ENCODE measurements at regions not wholly inside any gene's neighbourhood (a gene's known extent, or its start where the extent isn't known, plus 50 kb on each side); places are given as distances from the start of the nearest gene placed in this dataset.
"Not testable (repeated sequence)": the region's sequence is repeated elsewhere in the genome, so short reads cannot be mapped to it uniquely, and the experiment has no call there.

DNA sequence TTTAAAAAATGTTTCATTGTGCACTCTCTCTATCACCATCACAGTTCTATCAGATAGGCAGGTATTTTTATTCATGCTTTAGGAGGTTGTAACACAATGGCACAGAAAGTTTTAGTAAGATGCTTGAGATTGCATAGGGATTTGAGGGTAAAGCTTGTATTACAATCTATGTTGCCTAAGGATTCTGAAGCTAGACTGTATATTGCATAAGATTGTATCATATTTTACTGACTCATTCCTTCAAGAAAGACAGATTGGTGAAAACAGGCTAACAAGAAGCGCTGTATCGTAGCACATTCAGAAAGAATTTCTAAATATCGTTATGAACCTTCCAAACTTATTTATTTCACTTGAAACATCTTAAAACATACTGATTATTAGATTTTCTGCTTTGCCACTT is 577.7 kb downstream of the EBF1 start:
- DNase-seq (ENCODE audit: low read depth in 2 of 2, low spot score in 1 of 2), result no peak

DNA sequence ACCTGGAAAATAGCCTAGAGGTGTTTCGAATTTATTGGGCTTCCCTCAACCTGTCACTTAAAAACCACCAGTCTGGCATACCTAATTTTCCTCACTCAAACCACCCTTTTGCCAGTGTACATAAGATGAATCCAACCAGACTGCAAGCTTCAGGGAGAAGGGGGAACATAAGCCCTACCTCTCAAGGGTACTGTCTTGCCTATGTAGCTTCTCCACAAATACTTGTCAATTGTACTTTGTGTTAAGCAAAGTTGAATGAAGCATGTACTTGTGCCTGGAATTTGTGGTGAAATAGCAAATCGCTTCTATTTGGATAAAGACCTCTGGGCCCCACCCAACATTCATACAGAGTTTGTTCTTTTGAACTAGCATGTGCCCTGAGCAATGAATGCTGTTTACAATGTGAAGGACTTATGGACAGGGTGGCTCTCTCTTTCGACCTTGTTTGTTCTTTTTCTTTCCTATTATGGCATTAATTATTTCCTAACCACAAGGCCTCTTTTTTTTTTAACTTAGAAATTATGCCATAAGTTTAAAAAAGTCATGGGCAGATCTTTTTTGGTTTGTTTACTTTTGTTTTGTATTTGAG is 580.2 kb downstream of the EBF1 start:
- DNase-seq (ENCODE audit: low read depth in 2 of 2, low spot score in 1 of 2), result no peak

DNA sequence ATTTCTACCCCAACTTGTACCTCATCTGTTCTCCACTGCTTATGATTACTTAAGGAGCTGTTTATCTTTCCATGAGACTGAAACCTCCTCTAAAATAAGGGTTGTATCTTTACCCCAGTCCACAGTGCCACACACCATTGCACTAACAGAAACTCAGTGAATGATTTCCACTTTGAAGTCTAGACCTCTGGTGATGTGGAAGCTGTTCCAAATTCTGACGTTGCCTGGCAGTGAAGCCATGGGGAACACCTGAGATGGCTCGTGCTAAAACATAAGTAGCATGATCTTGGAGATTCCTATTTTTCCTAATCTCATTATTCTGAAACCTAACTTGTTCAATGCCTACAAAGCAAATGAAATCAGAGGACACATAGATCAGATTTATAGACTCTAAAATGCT is 583.2 kb downstream of the EBF1 start:
- no peak for DNase-seq (ENCODE audit: low read depth in 2 of 2, low spot score in 1 of 2)

DNA sequence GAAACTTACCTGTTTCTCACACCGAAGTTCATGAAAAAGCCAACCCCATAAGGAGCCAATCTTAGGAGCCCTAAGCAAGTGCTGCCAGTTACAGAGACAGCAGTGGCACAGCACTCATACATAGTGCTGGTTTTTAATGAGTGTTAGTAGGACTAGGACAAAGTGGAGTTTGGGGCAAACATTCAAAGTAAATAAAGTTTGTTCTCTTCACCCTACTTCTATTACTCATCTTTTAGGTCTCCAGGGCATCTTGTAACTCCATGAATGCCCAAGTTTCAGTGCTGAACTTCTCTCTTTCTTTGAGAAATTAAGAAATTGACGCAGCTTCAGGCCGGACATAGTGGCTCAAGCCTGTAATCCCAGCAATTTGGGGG is 584.7 kb downstream of the EBF1 start:
- no peak for DNase-seq (ENCODE audit: low read depth in 2 of 2, low spot score in 1 of 2)

DNA sequence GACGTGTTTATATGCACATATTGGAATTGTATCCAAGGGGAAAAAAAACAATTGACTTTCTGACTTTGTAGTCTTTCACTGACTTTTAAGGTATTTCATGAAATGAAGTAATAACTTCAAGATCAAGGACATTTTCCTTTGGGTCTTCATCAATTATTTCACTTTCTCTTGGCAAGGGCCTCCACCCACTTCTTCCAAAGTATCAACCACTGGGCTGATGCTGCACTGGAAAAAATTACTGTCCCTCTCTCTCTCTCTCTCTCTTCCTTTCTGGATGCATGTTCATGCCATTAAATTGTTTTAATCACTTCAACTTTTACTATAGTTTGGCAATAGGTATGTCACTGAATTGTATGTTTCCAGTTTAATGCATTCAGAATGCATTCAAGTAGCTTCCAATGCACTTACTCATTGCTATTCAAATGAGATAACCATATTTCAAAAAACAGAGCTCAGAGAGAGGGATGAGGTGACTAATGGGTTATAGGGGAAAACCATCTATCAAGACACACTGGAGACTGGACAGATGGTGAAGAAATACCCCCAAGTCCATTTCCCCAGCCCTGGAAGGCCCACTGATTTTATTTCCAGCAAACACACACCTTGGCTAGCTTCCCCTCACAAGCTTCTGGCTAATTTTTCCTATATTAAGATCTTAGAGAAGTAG is 585.3 kb downstream of the EBF1 start:
- DNase-seq (ENCODE audit: low read depth in 2 of 2, low spot score in 1 of 2), result no peak

DNA sequence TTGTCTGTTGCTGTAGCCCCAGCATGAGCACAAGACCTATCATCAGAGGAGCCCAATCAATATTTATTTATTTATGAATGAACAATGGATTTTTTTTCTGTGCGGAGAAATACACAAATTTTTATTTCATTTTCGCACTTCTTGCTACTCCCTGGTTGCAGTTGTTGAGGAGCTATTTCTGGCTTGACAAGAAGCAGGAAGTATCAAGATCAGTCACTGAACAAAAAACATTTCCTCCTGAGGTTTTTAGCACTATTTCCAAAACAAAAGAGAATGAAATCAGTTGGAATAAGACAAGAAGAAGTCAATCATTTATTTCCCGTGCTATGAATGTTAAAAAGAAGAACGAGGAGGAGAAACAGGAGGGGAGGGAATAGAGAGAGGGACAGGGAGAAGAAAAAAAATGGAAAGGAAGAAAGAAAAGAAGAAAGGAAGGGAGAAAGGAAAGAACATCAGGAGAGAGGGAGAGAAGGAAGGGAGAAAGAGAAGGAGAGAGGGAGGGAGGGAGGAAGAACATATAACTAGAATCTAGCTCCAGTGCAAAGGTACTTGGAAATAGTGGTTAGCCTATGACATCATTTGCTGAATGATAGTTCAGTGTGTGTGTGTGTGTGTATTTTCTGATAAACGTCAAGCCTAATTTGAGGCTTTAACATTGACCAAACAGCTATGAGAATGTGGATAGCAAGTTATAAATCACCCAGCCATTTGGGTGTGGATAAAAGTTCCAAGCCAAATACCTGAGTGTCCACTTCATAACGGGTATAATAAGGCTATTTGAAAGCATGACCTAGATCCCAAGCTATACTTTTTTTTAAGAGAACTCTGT is 586.0 kb downstream of the EBF1 start:
- DNase-seq (ENCODE audit: low read depth in 2 of 2, low spot score in 1 of 2), result no peak

DNA sequence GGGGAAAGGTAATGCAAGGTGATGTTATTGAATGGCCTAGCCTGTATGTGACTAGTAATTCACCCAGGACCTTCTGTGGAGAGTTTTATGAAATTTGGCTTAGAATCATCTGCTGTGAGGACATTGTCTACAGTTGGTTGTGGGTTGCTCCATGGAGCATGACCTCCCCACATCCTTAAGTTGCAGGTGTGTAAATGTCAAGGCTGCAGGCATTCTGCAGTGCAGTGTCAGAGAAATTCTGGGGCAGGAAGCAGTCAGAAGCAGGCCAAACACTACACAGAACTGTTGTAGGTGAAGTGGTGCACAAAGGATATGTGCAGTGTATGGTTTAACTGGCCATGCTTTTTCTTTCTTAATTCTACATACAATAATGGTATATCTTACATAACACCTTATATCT is 588.3 kb downstream of the EBF1 start:
- no peak for DNase-seq (ENCODE audit: low read depth in 2 of 2, low spot score in 1 of 2)

DNA sequence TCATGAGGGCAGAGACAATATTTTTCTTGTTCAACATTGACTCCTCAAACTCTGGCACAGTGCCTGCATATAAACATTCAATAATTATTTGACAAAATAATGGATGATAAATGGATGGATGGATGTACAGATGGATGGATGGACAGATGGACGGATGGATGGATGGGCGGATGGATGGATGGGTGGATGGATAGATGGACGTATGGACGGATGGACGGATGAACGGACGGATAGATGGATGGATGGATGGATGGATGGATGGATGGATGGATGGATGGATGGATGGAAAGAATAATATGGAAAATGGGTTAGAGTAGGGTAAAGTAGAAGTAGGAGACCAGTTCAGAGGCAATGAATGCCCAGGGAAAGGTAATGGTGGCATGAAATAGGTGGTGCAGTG is 589.2 kb downstream of the EBF1 start:
- no peak for DNase-seq (ENCODE audit: low read depth in 2 of 2, low spot score in 1 of 2)

DNA sequence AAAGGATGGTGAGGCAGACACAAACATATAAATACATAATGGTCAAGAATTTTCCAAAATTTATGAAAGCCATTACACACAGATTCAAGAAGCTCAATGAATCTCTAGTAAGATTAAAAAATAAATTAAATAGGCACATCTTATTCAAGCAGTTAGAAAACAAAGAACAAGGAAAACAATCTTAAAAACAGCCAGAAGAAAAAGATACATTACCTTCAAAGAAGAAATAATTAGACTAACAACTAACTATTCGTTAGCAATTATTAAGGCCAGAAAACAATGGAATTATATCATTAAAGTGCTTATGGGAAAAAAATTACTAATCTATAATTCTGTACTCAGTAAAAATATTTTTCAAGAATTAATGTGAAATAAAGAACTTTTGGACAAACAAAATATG is 593.1 kb downstream of the EBF1 start:
- no peak for DNase-seq (ENCODE audit: low read depth in 2 of 2, low spot score in 1 of 2)

DNA sequence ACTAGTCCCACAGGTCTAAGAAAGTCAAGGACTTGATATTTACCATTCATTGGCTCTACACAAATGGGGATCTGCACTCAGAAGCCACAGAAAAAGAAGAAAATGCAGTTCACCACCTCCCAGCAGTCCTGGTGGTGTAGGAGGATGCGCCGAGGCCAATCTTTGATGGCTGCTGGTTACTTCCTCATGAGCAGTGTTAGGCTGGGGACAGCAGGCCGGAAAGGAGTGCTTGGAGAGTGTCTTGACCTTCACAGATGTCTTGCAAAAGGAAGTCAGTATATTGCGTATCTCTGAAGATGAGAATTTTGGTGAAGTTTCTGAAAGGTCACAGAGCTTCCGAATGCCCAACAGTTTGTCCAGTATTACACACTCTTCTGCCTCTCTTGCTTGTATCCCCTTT is 597.0 kb downstream of the EBF1 start:
- DNase-seq (ENCODE audit: low read depth in 2 of 2, low spot score in 1 of 2), result no peak

DNA sequence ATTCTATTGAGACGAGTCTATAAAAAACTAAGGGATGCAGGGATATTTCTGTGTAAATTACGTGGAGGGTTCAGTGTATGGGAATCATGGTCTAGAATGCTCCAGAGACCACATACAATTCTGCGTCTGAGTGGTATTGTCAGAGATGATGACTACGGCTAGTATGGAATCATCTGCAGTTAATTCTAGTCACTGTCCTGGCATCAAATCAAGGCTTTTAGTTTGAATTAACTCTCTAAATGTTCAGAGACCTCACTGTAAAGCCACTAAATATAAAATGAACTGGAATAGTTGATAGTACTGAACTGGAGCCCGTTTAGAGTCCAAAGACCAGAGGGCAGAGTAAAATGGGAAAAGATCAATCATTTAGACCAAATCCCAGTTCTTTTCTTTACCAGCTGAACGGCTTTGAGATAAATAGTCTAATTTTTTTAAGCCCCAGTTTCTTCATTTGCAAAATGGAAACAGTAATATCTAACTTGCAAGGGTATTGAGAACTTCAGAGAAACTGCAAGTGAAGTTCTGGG is 599.8 kb downstream of the EBF1 start:
- DNase-seq (ENCODE audit: low read depth in 2 of 2, low spot score in 1 of 2), result no peak

DNA sequence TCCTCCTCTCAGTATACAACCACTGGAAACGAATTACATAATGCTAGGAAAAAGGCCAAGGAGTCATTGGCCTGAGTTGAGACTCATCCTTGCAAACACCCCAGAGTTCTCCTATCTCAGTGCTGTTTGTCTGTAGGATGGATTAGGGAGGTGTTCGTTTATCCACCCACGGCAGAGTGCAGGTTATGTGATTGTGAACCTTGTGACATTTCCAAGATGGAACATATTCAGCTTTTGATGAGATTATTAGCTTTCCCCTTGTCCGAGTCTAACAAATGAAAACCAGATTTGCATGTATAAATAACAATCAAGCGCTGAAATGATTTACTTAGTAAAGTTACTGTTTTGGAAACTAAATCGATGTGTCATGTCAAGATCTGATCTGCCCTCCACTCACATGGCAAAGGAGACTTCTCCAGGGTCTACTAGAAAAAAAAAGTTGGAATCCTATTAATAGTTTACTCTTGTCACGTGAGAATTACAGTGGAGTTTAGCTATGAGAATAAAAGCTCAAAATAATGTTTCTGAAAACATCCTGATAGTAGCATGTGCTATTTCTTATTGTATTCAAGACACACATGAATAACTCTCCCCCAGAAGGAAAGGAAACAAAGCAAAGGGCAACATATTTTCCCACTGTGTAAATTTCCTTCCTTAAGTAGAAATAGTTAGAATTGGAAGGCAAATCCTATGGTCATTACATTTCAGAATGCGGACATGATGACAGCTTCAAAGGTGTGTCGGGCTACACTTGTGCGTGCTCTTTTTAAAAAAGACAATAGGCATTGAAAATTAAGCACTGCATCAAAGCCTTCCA is 600.4 kb downstream of the EBF1 start:
- DNase-seq (ENCODE audit: low read depth in 2 of 2, low spot score in 1 of 2), result no peak

DNA sequence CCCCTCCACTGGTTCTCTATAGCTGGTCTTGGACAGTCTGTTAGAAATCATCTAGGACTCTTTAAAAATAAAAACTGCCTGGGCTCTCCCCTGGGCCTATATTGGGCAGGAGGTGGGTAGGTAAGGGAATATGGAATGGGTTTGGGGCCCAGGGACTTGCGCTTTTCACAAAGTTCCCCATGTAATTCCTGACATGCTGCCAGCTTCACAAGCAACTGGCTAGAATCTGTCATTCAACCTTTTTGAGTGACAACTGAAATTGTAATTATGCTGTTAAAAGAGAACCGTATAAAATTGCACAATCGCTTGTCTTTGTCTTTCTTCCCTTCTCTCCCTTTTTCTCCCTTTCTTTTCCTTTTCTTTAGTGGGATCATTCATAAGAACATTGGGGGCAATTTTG is 603.1 kb downstream of the EBF1 start:
- DNase-seq (ENCODE audit: low read depth in 2 of 2, low spot score in 1 of 2), result no peak

DNA sequence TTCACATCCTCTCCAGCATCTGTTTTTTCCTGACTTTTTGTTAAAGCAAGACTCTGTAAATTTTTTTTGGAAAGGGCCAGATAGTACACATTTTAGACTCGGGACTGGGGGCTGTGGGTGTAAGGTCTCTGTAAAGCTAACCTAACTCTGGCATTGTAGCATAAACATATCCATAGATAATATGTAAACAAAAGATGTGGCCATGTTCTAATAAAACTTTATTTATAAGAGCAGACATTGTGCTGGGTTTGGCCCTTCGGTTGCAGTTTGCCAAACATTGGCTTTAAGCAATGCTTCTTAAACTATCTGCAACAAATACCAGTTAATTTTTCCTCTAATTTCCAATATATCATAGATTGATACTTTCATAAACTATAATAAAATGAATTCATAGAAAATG is 605.2 kb downstream of the EBF1 start:
- DNase-seq (ENCODE audit: low read depth in 2 of 2, low spot score in 1 of 2), result no peak

DNA sequence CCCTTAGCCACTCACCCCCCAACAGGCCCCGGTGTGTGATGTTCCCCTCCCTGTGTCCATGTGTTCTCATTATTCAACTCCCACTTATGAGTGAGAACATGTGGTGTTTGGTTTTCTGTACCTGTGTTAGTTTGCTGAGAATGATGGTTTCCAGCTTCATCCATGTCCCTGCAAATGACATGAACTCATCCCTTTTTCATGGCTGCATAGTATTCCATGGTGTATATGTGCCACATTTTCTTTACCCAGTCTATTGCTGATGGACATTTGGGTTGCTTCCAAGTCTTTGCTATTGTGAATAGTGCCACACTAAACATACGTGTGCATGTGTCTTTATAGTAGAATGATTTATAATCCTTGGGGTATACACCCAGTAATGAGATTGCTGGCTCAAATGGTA is 605.7 kb downstream of the EBF1 start:
- DNase-seq (ENCODE audit: low read depth in 2 of 2, low spot score in 1 of 2), result not testable (repeated sequence)

DNA sequence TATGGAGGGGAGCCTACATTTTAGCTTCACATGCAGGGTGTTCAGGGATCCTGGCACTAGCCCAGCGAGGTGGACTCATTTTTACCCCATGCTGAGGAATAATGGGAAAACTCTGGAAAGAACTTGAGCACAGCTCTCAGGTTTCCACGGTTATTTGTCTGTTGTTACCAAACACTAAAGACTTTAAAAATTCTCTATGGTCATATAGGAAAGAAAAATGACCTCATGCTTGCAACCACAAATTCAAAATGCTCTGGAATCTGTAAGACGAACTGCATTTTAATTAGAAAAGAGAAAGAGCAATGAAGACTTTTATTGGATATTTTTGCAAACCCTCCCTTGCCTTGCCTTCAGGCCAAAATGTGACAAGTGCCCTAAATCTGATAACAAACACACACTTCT is 606.9 kb downstream of the EBF1 start:
- no peak for DNase-seq (ENCODE audit: low read depth in 2 of 2, low spot score in 1 of 2)

DNA sequence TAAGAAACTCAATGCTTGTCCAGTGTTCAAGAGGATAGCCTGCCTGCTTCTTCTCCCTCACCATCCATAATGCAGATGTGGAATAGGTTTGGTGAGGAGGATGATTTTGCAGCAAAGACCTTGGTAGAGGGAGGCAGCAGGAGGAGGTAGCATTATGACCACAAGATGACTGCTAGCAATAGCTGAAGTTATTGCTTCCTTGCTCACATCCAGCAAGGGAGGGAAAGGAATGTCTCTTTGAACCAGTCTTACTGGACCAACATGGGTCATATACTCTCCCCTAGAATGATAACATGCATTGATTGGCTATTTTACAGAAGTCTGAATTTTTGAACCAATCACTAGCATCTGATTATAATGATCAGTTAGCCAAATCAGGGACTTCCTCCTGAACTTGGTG is 607.6 kb downstream of the EBF1 start:
- DNase-seq (ENCODE audit: low read depth in 2 of 2, low spot score in 1 of 2), result no peak

DNA sequence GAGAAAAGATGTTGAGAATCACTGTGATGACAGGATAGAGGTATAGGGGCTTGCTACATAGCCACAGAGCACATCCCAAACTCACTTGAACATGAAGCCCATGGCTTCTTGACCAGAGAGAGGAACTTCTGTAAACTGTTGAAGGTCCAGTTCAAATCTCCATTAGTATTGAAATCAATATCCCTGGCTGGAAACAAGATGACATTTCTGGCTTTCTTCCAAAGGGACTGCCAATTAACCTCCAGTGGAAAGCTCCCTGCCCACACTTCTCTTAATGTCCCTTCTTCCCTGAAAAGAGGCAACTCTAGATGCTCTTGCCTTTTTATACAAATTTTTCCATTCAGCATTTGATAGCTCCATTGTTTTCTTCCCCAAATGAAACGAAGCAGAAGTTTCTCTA is 612.1 kb downstream of the EBF1 start:
- no peak for DNase-seq (ENCODE audit: low read depth in 2 of 2, low spot score in 1 of 2)

DNA sequence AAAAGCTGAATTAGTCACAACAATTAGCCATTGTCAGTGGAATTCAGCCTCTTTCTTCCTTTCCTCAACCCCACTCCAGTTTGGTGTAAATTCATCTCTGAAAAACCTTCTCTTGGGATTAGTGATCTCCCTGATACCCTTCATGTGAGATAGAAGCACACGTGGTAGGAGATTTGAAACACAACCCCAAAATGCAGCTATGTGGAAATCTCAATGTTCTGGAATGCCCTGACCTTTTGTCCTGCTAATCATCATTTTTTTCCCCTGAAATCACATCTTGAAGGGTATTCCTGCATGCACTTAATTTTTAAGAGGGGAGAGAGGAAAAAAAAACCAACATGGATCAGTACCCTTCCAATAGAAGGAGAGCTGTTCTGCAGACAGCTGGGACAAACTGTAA is 612.6 kb downstream of the EBF1 start:
- no peak for DNase-seq (ENCODE audit: low read depth in 2 of 2, low spot score in 1 of 2)

DNA sequence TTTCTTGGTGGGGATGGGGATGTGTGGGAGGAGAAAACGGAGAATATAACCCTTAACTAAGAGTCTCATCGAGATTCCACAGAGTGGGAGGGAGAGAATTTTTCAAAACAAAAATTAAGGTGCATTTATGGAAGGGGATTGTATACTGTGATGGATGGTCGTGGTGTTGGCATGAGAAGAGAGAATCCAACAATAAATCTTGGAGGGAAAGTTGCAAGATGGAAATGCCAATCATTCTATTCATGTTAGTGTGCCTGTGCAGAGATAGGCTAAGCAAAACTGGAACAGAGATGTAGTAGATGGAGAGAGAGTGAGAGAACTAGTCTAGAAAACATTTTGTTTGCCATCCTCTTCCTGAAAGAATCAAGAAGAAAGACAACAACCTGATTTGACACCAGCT is 613.1 kb downstream of the EBF1 start:
- no peak for DNase-seq (ENCODE audit: low read depth in 2 of 2, low spot score in 1 of 2)

DNA sequence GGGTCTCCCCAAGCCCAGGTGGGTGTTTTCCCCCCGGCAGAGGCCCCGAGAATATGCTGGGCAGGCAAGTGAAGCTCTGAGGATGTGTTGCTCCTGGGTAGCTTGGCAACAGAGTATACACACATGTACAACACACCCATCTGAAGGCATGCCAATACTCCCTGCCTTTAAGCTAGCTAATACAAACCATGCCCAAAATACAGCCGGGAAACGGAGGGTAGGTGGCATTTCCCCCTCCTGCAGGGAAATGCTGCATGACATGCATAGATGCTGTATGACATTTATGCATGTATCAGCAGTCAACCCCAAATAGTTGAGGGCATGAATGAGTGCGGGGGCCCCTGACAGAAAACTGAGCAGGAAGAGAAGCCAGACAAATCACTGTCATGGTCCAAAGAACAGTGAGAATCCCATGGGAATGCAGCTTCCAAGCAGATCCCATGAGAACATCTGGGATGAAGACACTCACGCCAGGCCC is 614.1 kb downstream of the EBF1 start:
- no peak for DNase-seq (ENCODE audit: low read depth in 2 of 2, low spot score in 1 of 2)
